ENCODE measurements at regions not wholly inside any gene's neighbourhood (a gene's known extent, or its start where the extent isn't known, plus 50 kb on each side); places are given as distances from the start of the nearest gene placed in this dataset.

DNA sequence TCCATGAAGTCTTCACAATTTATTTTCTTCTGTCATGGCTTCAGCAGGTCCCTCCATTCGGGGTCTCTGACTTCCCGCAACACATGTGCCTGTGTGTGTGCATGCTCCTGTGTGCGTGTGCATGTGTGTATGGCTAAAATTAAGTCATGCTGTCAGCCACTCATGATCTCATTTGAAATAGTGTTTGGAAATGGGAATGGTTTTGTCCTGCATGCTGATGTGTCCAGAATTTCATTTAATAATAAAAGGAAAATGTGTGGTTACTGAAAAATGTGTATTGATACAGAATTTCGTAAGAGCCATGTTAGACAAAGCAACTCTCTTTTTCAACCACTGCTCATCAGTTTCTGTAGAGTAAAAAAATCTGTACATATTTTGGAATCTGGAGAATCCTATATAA, 123.8 kb upstream of the PRDX6 start:
- no peak for DNase-seq (ENCODE audit: low read depth in 2 of 2)
- Histone ChIP-seq H3K9me3 (ENCODE audit: control insufficient read depth, insufficient read depth, low read depth, low read length) (no peaks in the 10 kb centered on the region), H3K4me1 (ENCODE audit: control insufficient read depth, extremely low read depth, insufficient read depth, low read length) (no peaks in the 10 kb centered on the region), H3K4me2 (ENCODE audit: extremely low read depth, insufficient read depth, low read length) (no peak overlapping the region), H3K9ac (ENCODE audit: insufficient read depth, low read length) (no peak overlapping the region), H4K20me1 (ENCODE audit: control insufficient read depth, extremely low read depth, insufficient read depth, low read length) (no peaks in the 10 kb centered on the region), H3K27me3 (ENCODE audit: control insufficient read depth, insufficient read depth, low read length) (no peaks in the 10 kb centered on the region), H3K27ac (ENCODE audit: insufficient read depth, low read length) (no peak overlapping the region), H2AFZ (ENCODE audit: low read length) (no peak overlapping the region), H3K79me2 (ENCODE audit: control insufficient read depth, insufficient read depth, low read length) (no peaks in the 10 kb centered on the region), H3K36me3 (ENCODE audit: control insufficient read depth, insufficient read depth, low read length) (no peaks in the 10 kb centered on the region), H3K4me3 (replicated peaks in 1 of 4; ENCODE audit: control extremely low read depth in 1 of 4, insufficient read depth in 1 of 4, low read depth in 3 of 4, low read length in 4 of 4) (no peak overlapping the region)
- TF ChIP-seq CTCF (conservative IDR thresholded peaks at IDR 0.05 in 1 of 2, IDR thresholded peaks at IDR 0.05 in 1 of 2; ENCODE audit: low read depth in 1 of 2, low read length in 2 of 2) (no peak), EZH2 (IDR thresholded peaks at IDR 0.05; ENCODE audit: low read length, missing control alignments) (no peak)

- no peaks in the 10 kb centered on the region for H3K27me3 ChIP-seq (ENCODE audit: control insufficient read depth, insufficient read depth, low read length)
- H3K9ac ChIP-seq (ENCODE audit: insufficient read depth, low read length) = no peak overlapping the region
- no peaks in the 10 kb centered on the region for H3K9me3 ChIP-seq (ENCODE audit: control insufficient read depth, insufficient read depth, low read depth, low read length)
- no peaks in the 10 kb centered on the region for H3K36me3 ChIP-seq (ENCODE audit: control insufficient read depth, insufficient read depth, low read length)
- no peak overlapping the region for H2AFZ ChIP-seq (ENCODE audit: low read length)
- TF ChIP-seq CTCF (conservative IDR thresholded peaks at IDR 0.05 in 1 of 2, IDR thresholded peaks at IDR 0.05 in 1 of 2; ENCODE audit: low read depth in 1 of 2, low read length in 2 of 2) (no peak), EZH2 (IDR thresholded peaks at IDR 0.05; ENCODE audit: low read length, missing control alignments) (no peak)
- peak in 1 of 2 donors; percentile 85 for DNase-seq (ENCODE audit: low read depth in 2 of 2)
- H3K4me1 ChIP-seq (ENCODE audit: control insufficient read depth, extremely low read depth, insufficient read depth, low read length) = no peaks in the 10 kb centered on the region
- H3K4me3 ChIP-seq (replicated peaks in 1 of 4; ENCODE audit: control extremely low read depth in 1 of 4, insufficient read depth in 1 of 4, low read depth in 3 of 4, low read length in 4 of 4) = no peak overlapping the region
- no peak overlapping the region for H3K27ac ChIP-seq (ENCODE audit: insufficient read depth, low read length)
- H3K79me2 ChIP-seq (ENCODE audit: control insufficient read depth, insufficient read depth, low read length) = no peaks in the 10 kb centered on the region
- no peak overlapping the region for H3K4me2 ChIP-seq (ENCODE audit: extremely low read depth, insufficient read depth, low read length)
- no peaks in the 10 kb centered on the region for H4K20me1 ChIP-seq (ENCODE audit: control insufficient read depth, extremely low read depth, insufficient read depth, low read length)
Measured at GRCh38 chr1:173354937-173355280, 122.2 kb upstream of the PRDX6 start.

- no peak overlapping the region for H3K4me3 ChIP-seq (replicated peaks in 1 of 4; ENCODE audit: control extremely low read depth in 1 of 4, insufficient read depth in 1 of 4, low read depth in 3 of 4, low read length in 4 of 4)
- no peak overlapping the region for H2AFZ ChIP-seq (ENCODE audit: low read length)
- no peak overlapping the region for H3K27ac ChIP-seq (ENCODE audit: insufficient read depth, low read length)
- DNase-seq (ENCODE audit: low read depth in 2 of 2) = peak in 1 of 2 donors; percentile 69
- no peaks in the 10 kb centered on the region for H4K20me1 ChIP-seq (ENCODE audit: control insufficient read depth, extremely low read depth, insufficient read depth, low read length)
- no peak overlapping the region for H3K9ac ChIP-seq (ENCODE audit: insufficient read depth, low read length)
- H3K79me2 ChIP-seq (ENCODE audit: control insufficient read depth, insufficient read depth, low read length) = no peaks in the 10 kb centered on the region
- no peaks in the 10 kb centered on the region for H3K9me3 ChIP-seq (ENCODE audit: control insufficient read depth, insufficient read depth, low read depth, low read length)
- TF ChIP-seq EZH2 (IDR thresholded peaks at IDR 0.05; ENCODE audit: low read length, missing control alignments) = no peak
- TF ChIP-seq CTCF (conservative IDR thresholded peaks at IDR 0.05 in 1 of 2, IDR thresholded peaks at IDR 0.05 in 1 of 2; ENCODE audit: low read depth in 1 of 2, low read length in 2 of 2) = no peak
- no peaks in the 10 kb centered on the region for H3K4me1 ChIP-seq (ENCODE audit: control insufficient read depth, extremely low read depth, insufficient read depth, low read length)
- H3K36me3 ChIP-seq (ENCODE audit: control insufficient read depth, insufficient read depth, low read length) = no peaks in the 10 kb centered on the region
- no peak overlapping the region for H3K4me2 ChIP-seq (ENCODE audit: extremely low read depth, insufficient read depth, low read length)
- H3K27me3 ChIP-seq (ENCODE audit: control insufficient read depth, insufficient read depth, low read length) = no peaks in the 10 kb centered on the region
Measured at GRCh38 chr1:173355281-173356031, 121.7 kb upstream of the PRDX6 start.

All from fibroblast of lung (primary cell).